PFSK-1 (cell line): ENCODE measurements at regions not wholly inside any gene's neighbourhood (a gene's known extent, or its start where the extent isn't known, plus 50 kb on each side); places are given as distances from the start of the nearest gene placed in this dataset.

Source experiments
- POLR2AphosphoS5 ChIP-seq: IDR thresholded peaks from 2 replicates; pipeline ENCODE4 v1.6.1; 2012; ENCODE audit warnings: low read depth, mild to moderate bottlenecking, control low read depth, low read length, moderate library complexity
- SIN3A ChIP-seq: IDR thresholded peaks from 2 replicates; pipeline ENCODE4 v1.6.1; 2012; ENCODE audit warnings: mild to moderate bottlenecking, low read length, moderate library complexity, borderline replicate concordance; ENCODE audit not compliant: insufficient read depth
- TAF1 ChIP-seq: IDR thresholded peaks from 2 replicates; pipeline ENCODE4 v1.6.1; 2012; ENCODE audit warnings: low read length, control low read depth, borderline replicate concordance; ENCODE audit not compliant: insufficient read depth
- TF ChIP-seq, protein P1 (sequence below), 2 experiments: IDR thresholded peaks; 2 replicates each; pipeline versions ENCODE4 v1.6.1 to v1.8.0; 2011 to 2012; ENCODE audit warnings: low read depth in 2 of 2, low read length in 2 of 2, control low read depth in 1 of 2, inconsistent platforms in 1 of 2, mild to moderate bottlenecking in 1 of 2, moderate library complexity in 1 of 2; ENCODE audit not compliant: insufficient read depth in 1 of 2

GRCh38 chr4:33334416-33334815 lies 2614.2 kb downstream of the PCDH7 start:
- TF ChIP-seq POLR2AphosphoS5 (no peak), SIN3A (no peak), TAF1 (no peak)
- TF ChIP-seq, protein P1, sequence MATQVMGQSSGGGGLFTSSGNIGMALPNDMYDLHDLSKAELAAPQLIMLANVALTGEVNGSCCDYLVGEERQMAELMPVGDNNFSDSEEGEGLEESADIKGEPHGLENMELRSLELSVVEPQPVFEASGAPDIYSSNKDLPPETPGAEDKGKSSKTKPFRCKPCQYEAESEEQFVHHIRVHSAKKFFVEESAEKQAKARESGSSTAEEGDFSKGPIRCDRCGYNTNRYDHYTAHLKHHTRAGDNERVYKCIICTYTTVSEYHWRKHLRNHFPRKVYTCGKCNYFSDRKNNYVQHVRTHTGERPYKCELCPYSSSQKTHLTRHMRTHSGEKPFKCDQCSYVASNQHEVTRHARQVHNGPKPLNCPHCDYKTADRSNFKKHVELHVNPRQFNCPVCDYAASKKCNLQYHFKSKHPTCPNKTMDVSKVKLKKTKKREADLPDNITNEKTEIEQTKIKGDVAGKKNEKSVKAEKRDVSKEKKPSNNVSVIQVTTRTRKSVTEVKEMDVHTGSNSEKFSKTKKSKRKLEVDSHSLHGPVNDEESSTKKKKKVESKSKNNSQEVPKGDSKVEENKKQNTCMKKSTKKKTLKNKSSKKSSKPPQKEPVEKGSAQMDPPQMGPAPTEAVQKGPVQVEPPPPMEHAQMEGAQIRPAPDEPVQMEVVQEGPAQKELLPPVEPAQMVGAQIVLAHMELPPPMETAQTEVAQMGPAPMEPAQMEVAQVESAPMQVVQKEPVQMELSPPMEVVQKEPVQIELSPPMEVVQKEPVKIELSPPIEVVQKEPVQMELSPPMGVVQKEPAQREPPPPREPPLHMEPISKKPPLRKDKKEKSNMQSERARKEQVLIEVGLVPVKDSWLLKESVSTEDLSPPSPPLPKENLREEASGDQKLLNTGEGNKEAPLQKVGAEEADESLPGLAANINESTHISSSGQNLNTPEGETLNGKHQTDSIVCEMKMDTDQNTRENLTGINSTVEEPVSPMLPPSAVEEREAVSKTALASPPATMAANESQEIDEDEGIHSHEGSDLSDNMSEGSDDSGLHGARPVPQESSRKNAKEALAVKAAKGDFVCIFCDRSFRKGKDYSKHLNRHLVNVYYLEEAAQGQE (IDR thresholded peaks at IDR 0.05; ENCODE audit: insufficient read depth in 1 of 2, low read depth in 2 of 2, low read length in 2 of 2): no peak
